ENCODE measurements at regions not wholly inside any gene's neighbourhood (a gene's known extent, or its start where the extent isn't known, plus 50 kb on each side); places are given as distances from the start of the nearest gene placed in this dataset.

DNA sequence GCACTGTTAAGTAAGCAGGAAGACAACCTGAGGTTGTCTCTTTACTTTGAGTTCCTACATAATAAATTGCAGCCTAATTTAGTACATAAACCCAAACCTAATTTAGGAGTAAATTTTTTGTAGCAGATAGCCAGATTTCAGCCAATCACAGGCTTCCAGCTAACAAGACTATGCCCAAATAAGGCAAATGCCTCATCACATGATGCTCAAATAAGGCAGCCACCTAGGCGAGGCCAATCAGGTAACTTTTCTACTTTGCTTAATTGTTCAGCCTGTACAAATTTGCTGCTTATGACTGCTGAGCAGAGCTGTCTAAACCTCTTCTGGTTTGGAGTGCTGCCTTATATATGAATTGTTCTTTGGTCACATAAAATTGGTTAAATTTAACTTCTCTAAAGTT is 1118.7 kb upstream of the TMEM132C start:
- no peak for DNase-seq (ENCODE audit: low read depth in 1 of 2, low spot score in 1 of 2)
- Histone ChIP-seq H3K27me3 (ENCODE audit: insufficient read depth, poor library complexity, severe bottlenecking) (peaks cover 4% of the 10 kb centered on the region), H3K4me3 (replicated peaks; ENCODE audit: insufficient read depth, low read length) (no peak overlapping the region), H3K27ac (replicated peaks) (no peak overlapping the region)
- TF ChIP-seq, protein P1, sequence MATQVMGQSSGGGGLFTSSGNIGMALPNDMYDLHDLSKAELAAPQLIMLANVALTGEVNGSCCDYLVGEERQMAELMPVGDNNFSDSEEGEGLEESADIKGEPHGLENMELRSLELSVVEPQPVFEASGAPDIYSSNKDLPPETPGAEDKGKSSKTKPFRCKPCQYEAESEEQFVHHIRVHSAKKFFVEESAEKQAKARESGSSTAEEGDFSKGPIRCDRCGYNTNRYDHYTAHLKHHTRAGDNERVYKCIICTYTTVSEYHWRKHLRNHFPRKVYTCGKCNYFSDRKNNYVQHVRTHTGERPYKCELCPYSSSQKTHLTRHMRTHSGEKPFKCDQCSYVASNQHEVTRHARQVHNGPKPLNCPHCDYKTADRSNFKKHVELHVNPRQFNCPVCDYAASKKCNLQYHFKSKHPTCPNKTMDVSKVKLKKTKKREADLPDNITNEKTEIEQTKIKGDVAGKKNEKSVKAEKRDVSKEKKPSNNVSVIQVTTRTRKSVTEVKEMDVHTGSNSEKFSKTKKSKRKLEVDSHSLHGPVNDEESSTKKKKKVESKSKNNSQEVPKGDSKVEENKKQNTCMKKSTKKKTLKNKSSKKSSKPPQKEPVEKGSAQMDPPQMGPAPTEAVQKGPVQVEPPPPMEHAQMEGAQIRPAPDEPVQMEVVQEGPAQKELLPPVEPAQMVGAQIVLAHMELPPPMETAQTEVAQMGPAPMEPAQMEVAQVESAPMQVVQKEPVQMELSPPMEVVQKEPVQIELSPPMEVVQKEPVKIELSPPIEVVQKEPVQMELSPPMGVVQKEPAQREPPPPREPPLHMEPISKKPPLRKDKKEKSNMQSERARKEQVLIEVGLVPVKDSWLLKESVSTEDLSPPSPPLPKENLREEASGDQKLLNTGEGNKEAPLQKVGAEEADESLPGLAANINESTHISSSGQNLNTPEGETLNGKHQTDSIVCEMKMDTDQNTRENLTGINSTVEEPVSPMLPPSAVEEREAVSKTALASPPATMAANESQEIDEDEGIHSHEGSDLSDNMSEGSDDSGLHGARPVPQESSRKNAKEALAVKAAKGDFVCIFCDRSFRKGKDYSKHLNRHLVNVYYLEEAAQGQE (IDR thresholded peaks at IDR 0.05; ENCODE audit: insufficient replicate concordance, low read depth), result no peak
- TF ChIP-seq GABPA (IDR thresholded peaks at IDR 0.05; ENCODE audit: low read depth) (no peak), POLR2AphosphoS5 (IDR thresholded peaks at IDR 0.05; ENCODE audit: low read depth) (no peak), SPI1 (IDR thresholded peaks at IDR 0.05; ENCODE audit: borderline replicate concordance, low read depth) (no peak)
- TF ChIP-seq, protein P2, sequence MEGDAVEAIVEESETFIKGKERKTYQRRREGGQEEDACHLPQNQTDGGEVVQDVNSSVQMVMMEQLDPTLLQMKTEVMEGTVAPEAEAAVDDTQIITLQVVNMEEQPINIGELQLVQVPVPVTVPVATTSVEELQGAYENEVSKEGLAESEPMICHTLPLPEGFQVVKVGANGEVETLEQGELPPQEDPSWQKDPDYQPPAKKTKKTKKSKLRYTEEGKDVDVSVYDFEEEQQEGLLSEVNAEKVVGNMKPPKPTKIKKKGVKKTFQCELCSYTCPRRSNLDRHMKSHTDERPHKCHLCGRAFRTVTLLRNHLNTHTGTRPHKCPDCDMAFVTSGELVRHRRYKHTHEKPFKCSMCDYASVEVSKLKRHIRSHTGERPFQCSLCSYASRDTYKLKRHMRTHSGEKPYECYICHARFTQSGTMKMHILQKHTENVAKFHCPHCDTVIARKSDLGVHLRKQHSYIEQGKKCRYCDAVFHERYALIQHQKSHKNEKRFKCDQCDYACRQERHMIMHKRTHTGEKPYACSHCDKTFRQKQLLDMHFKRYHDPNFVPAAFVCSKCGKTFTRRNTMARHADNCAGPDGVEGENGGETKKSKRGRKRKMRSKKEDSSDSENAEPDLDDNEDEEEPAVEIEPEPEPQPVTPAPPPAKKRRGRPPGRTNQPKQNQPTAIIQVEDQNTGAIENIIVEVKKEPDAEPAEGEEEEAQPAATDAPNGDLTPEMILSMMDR (IDR thresholded peaks at IDR 0.05; ENCODE audit: insufficient read depth, low read length), result no peak

- no peak for DNase-seq (ENCODE audit: low read depth in 1 of 2, low spot score in 1 of 2)
- no peak overlapping the region for H3K4me3 ChIP-seq (replicated peaks; ENCODE audit: insufficient read depth, low read length)
- H3K27ac ChIP-seq (replicated peaks), result no peak overlapping the region
- peaks cover 4% of the 10 kb centered on the region for H3K27me3 ChIP-seq (ENCODE audit: insufficient read depth, poor library complexity, severe bottlenecking)
- TF ChIP-seq, protein P2 (IDR thresholded peaks at IDR 0.05; ENCODE audit: insufficient read depth, low read length), result no peak
- TF ChIP-seq GABPA (IDR thresholded peaks at IDR 0.05; ENCODE audit: low read depth) (no peak), POLR2AphosphoS5 (IDR thresholded peaks at IDR 0.05; ENCODE audit: low read depth) (no peak), SPI1 (IDR thresholded peaks at IDR 0.05; ENCODE audit: borderline replicate concordance, low read depth) (no peak)
- TF ChIP-seq, protein P1 (IDR thresholded peaks at IDR 0.05; ENCODE audit: insufficient replicate concordance, low read depth), result no peak
Measured at GRCh38 chr12:127149226-127149964, 1117.6 kb upstream of the TMEM132C start.

DNA sequence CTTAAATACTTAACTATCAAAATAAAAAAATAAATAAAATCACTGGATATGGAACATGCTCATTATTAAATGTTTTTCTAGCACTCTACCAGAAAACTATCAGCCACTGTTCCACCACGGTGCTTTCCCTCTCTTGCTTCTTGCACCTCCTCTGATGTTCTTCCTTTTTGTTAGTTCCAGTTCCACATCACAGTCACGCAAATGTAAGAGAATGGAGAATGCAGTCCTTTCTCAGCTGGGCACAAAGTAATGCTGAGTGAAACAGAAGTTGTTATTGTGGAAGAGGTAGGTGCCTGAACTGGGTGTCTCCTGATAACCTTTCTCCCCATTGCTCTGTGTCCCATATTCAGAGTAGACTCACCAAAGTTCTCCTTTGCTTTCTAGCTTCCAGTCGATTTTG is 1116.9 kb upstream of the TMEM132C start:
- H3K27ac ChIP-seq (replicated peaks), result no peak overlapping the region
- H3K4me3 ChIP-seq (replicated peaks; ENCODE audit: insufficient read depth, low read length), result no peak overlapping the region

More for the DNA sequence above, 1116.9 kb upstream of the TMEM132C start:
- peaks cover 4% of the 10 kb centered on the region for H3K27me3 ChIP-seq (ENCODE audit: insufficient read depth, poor library complexity, severe bottlenecking)
- no peak for DNase-seq (ENCODE audit: low read depth in 1 of 2, low spot score in 1 of 2)
- no peak for TF ChIP-seq SPI1 (IDR thresholded peaks at IDR 0.05; ENCODE audit: borderline replicate concordance, low read depth)
- TF ChIP-seq POLR2AphosphoS5 (IDR thresholded peaks at IDR 0.05; ENCODE audit: low read depth), result no peak
- no peak for TF ChIP-seq GABPA (IDR thresholded peaks at IDR 0.05; ENCODE audit: low read depth)
- TF ChIP-seq, protein P2 (IDR thresholded peaks at IDR 0.05; ENCODE audit: insufficient read depth, low read length), result no peak
- TF ChIP-seq, protein P1 (IDR thresholded peaks at IDR 0.05; ENCODE audit: insufficient replicate concordance, low read depth), result no peak

Data from HL-60 (cell line).